H9 (cell line): ENCODE measurements at regions not wholly inside any gene's neighbourhood (a gene's known extent, or its start where the extent isn't known, plus 50 kb on each side); places are given as distances from the start of the nearest gene placed in this dataset.

ENCODE experiments used
- DNase-seq: peaks from one replicate; pipeline ENCODE4 v3.0.0-alpha.2; 2017
- H2AFZ ChIP-seq: one replicate; pipeline ENCODE4 v1.6.1; 2013; ENCODE audit warnings: mild to moderate bottlenecking, low read length, control low read depth, moderate library complexity
- H2AK5ac ChIP-seq: 2 replicates; pipeline ENCODE4 v1.6.1; 2013; ENCODE audit warnings: low read length, control low read depth, mixed read lengths; ENCODE audit not compliant: insufficient read length
- H2BK120ac ChIP-seq: one replicate; pipeline ENCODE4 v1.6.1; 2013; ENCODE audit warnings: low read depth, mild to moderate bottlenecking, low read length, control low read depth, inconsistent platforms; ENCODE audit not compliant: poor library complexity, severe bottlenecking
- H2BK12ac ChIP-seq: 2 replicates; pipeline ENCODE4 v1.6.1; 2013; ENCODE audit warnings: low read length, control low read depth, mixed read lengths, low read depth; ENCODE audit not compliant: insufficient read length
- H2BK15ac ChIP-seq: 2 replicates; pipeline ENCODE4 v1.6.1; 2013; ENCODE audit warnings: low read depth, low read length, control low read depth
- H2BK20ac ChIP-seq: one replicate; pipeline ENCODE4 v1.6.1; 2013; ENCODE audit warnings: low read depth, mild to moderate bottlenecking, low read length, control low read depth, inconsistent platforms; ENCODE audit not compliant: poor library complexity, severe bottlenecking
- H2BK5ac ChIP-seq: 2 replicates; pipeline ENCODE4 v1.6.1; 2013; ENCODE audit warnings: low read length, control low read depth, mixed read lengths; ENCODE audit not compliant: insufficient read length
- H3K14ac ChIP-seq: 2 replicates; pipeline ENCODE4 v1.6.1; 2013; ENCODE audit warnings: low read length, control low read depth; ENCODE audit not compliant: insufficient read depth
- H3K18ac ChIP-seq: 2 replicates; pipeline ENCODE4 v1.6.1; 2013; ENCODE audit warnings: low read depth, mild to moderate bottlenecking, mixed read lengths, low read length, control low read depth; ENCODE audit not compliant: insufficient read length
- H3K23ac ChIP-seq: 2 replicates; pipeline ENCODE4 v1.6.1; 2013; ENCODE audit warnings: low read length, control low read depth, mixed read lengths, low read depth; ENCODE audit not compliant: insufficient read length
- H3K23me2 ChIP-seq: 2 replicates; pipeline ENCODE4 v1.6.1; 2013; ENCODE audit warnings: low read depth, mild to moderate bottlenecking, mixed read lengths, low read length, control low read depth; ENCODE audit not compliant: insufficient read length, poor library complexity, severe bottlenecking
- H3K27ac ChIP-seq: 2 replicates; pipeline ENCODE4 v1.5.1; 2013; ENCODE audit warnings: low read length, control low read depth, mixed read lengths, low read depth; ENCODE audit not compliant: insufficient read length
- H3K27me3 ChIP-seq: 2 replicates; pipeline ENCODE4 v1.6.1; 2013; ENCODE audit warnings: low read length, control low read depth, inconsistent platforms; ENCODE audit not compliant: insufficient read depth
- H3K4ac ChIP-seq: 2 replicates; pipeline ENCODE4 v1.6.1; 2013; ENCODE audit warnings: low read depth, mild to moderate bottlenecking, control low read depth, inconsistent platforms, low read length, moderate library complexity
- H3K4me1 ChIP-seq: 2 replicates; pipeline ENCODE4 v1.6.1; 2013; ENCODE audit warnings: low read length, control low read depth, inconsistent platforms; ENCODE audit not compliant: insufficient read depth
- H3K4me2 ChIP-seq: 2 replicates; pipeline ENCODE4 v1.6.1; 2013; ENCODE audit warnings: low read length, control low read depth, mixed read lengths; ENCODE audit not compliant: insufficient read length, insufficient read depth
- H3K56ac ChIP-seq: 2 replicates; pipeline ENCODE4 v1.6.1; 2013; ENCODE audit warnings: low read depth, mild to moderate bottlenecking, mixed read lengths, low read length, control low read depth; ENCODE audit not compliant: insufficient read length
- H3K79me1 ChIP-seq: 2 replicates; pipeline ENCODE4 v1.6.1; 2013; ENCODE audit warnings: low read depth, mild to moderate bottlenecking, moderate library complexity, low read length, control low read depth, inconsistent platforms; ENCODE audit not compliant: insufficient read depth, poor library complexity, severe bottlenecking
- H3K79me2 ChIP-seq: 2 replicates; pipeline ENCODE4 v1.6.1; 2013; ENCODE audit warnings: low read length, control low read depth, inconsistent platforms; ENCODE audit not compliant: insufficient read depth
- H3K9ac ChIP-seq: 2 replicates; pipeline ENCODE4 v1.6.1; 2013; ENCODE audit warnings: low read length, control low read depth, mixed read lengths; ENCODE audit not compliant: insufficient read length; ENCODE audit errors: extremely low read depth
- H3K9me3 ChIP-seq: one replicate; pipeline ENCODE4 v1.6.1; 2013; ENCODE audit warnings: low read depth, low read length, inconsistent platforms; ENCODE audit not compliant: control insufficient read depth
- H3T11ph ChIP-seq: one replicate; pipeline ENCODE4 v1.6.1; 2013; ENCODE audit warnings: mild to moderate bottlenecking, low read length, control low read depth, inconsistent platforms
- H4K20me1 ChIP-seq: one replicate; pipeline ENCODE4 v1.6.1; 2013; ENCODE audit not compliant: control insufficient read depth, insufficient read length, insufficient read depth
- H4K5ac ChIP-seq: 2 replicates; pipeline ENCODE4 v1.6.1; 2013; ENCODE audit warnings: low read depth, mild to moderate bottlenecking, mixed read lengths, low read length, control low read depth; ENCODE audit not compliant: insufficient read length
- H4K8ac ChIP-seq: replicated peaks from 2 replicates; pipeline ENCODE4 v1.6.1; 2013; ENCODE audit warnings: low read length, control low read depth, mixed read lengths, low read depth; ENCODE audit not compliant: insufficient read length
- H4K91ac ChIP-seq: 2 replicates; pipeline ENCODE4 v1.6.1; 2013; ENCODE audit warnings: low read depth, mild to moderate bottlenecking, moderate library complexity, mixed read lengths, low read length, control low read depth; ENCODE audit not compliant: insufficient read length
- H3K27ac Mint-ChIP-seq, 3 experiments: 2 replicates in 2 of 3; 3 replicates in 1 of 3; pipeline ENCODE4 v1.8.0; 2020 to 2021; ENCODE audit warnings: mixed read lengths in 3 of 3, mild to moderate bottlenecking in 1 of 3, moderate library complexity in 1 of 3
- H3K27me3 Mint-ChIP-seq: 2 replicates; pipeline ENCODE4 v1.8.0; 2021; ENCODE audit warnings: low read depth, mild to moderate bottlenecking, moderate library complexity, mixed read lengths
- H3K36me3 Mint-ChIP-seq, 3 experiments: 2 replicates in 2 of 3; 3 replicates in 1 of 3; pipeline ENCODE4 v1.8.0; 2020 to 2021; ENCODE audit warnings: low read depth in 3 of 3, mixed read lengths in 3 of 3; ENCODE audit not compliant: insufficient read depth in 1 of 3
- H3K4me1 Mint-ChIP-seq, 2 experiments: 2 replicates each; pipeline ENCODE4 v1.8.0; 2020; ENCODE audit warnings: mixed read lengths in 2 of 2
- H3K4me3 Mint-ChIP-seq, 2 experiments: 2 replicates in 1 of 2; 3 replicates in 1 of 2; pipeline ENCODE4 v1.8.0; 2020 to 2021; ENCODE audit warnings: mild to moderate bottlenecking in 2 of 2, mixed read lengths in 2 of 2, moderate library complexity in 1 of 2
- H3K9me3 Mint-ChIP-seq, 2 experiments: 2 replicates in 1 of 2; 3 replicates in 1 of 2; pipeline ENCODE4 v1.8.0; 2020; ENCODE audit warnings: mild to moderate bottlenecking in 2 of 2, mixed read lengths in 2 of 2, moderate library complexity in 1 of 2
- WGBS: extraction: QIAGEN DNeasy Blood & Tissue Kit; methylation state at CpG from one replicate; pipeline ENCODE4 v1.1.7; 2013; ENCODE audit warnings: missing lambda C conversion rate, low lambda C conversion rate, mixed read lengths; ENCODE audit not compliant: insufficient read length; ENCODE audit errors: extremely low coverage; 5-methylcytosine and 5-hydroxymethylcytosine counted together
- TF ChIP-seq, protein P1 (sequence below): fragments of 200-600 bp; sonication (generic); conservative IDR thresholded peaks from 3 replicates; pipeline ENCODE4 v1.8.0; 2021; ENCODE audit warnings: antibody characterized with exemption, mild to moderate bottlenecking

DNA sequence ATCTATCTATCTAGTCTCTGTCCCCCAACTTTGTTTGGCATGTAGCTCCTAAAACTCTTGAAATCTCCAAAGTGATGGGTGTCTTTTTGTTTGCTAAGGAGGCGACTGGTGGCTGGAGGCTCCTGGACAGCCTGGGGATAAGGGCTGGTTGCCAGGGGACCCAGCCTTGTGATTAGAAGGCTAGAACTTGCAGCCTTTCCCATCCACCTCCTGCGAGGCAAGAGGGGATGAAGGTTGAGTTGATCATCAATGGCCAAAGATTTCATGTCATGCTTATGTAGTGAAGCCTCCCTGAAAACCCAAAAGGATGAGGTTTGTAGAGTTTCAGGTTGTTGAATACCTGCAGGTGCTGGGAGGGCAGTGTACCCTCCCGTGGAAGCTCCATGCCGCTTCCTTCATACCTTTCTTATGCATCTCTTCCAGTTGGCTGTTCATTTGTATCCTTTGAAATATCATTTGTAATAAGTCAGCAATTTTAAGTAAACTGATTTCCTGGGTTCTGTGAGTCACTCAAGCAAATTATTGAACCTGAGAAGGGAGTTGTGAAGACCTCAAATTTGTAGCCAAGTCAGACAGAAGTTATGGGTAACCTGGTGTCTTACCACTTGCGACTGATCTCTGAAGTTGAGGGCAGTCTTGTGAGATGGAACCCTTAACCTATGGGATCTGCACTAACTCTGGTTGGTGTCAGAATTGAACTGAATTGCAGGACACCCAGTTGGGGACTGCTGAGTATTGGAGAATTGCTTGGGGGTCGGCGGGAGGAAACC is 202.4 kb downstream of the SEC14L1 start:
- WGBS = no CpG with 5 or more reads among the region's 7 CpGs
- Histone ChIP-seq H2BK120ac (no peak overlapping the region), H4K20me1 (no peaks in the 10 kb centered on the region)

More for the DNA sequence above, 202.4 kb downstream of the SEC14L1 start:
- no peak overlapping the region for H3K4me3 Mint-ChIP-seq
- Histone ChIP-seq H3K4me2 (no peak overlapping the region), H3K23me2 (no peaks in the 10 kb centered on the region), H3K4me1 (no peaks in the 10 kb centered on the region), H4K91ac (no peak overlapping the region), H3K23ac (no peak overlapping the region), H3T11ph (no peak overlapping the region), H3K18ac (no peak overlapping the region), H4K5ac (no peak overlapping the region), H2AFZ (no peak overlapping the region), H4K8ac (no peak overlapping the region), H3K79me1 (no peaks in the 10 kb centered on the region), H3K4ac (no peak overlapping the region), H3K27me3 (no peaks in the 10 kb centered on the region), H2BK15ac (no peak overlapping the region), H3K79me2 (no peaks in the 10 kb centered on the region), H3K14ac (no peak overlapping the region), H3K56ac (no peak overlapping the region), H3K27ac (no peak overlapping the region), H2BK12ac (no peak overlapping the region), H2BK20ac (no peak overlapping the region), H3K9me3 (no peaks in the 10 kb centered on the region), H2BK5ac (no peak overlapping the region), H3K9ac (no peak overlapping the region), H2AK5ac (no peak overlapping the region)
- H3K27ac Mint-ChIP-seq = no peak overlapping the region
- no peaks in the 10 kb centered on the region for H3K27me3 Mint-ChIP-seq
- no peaks in the 10 kb centered on the region for H3K4me1 Mint-ChIP-seq
- peaks cover 9 to 10% of the 10 kb centered on the region in 2 experiments for H3K9me3 Mint-ChIP-seq
- TF ChIP-seq, protein P1, sequence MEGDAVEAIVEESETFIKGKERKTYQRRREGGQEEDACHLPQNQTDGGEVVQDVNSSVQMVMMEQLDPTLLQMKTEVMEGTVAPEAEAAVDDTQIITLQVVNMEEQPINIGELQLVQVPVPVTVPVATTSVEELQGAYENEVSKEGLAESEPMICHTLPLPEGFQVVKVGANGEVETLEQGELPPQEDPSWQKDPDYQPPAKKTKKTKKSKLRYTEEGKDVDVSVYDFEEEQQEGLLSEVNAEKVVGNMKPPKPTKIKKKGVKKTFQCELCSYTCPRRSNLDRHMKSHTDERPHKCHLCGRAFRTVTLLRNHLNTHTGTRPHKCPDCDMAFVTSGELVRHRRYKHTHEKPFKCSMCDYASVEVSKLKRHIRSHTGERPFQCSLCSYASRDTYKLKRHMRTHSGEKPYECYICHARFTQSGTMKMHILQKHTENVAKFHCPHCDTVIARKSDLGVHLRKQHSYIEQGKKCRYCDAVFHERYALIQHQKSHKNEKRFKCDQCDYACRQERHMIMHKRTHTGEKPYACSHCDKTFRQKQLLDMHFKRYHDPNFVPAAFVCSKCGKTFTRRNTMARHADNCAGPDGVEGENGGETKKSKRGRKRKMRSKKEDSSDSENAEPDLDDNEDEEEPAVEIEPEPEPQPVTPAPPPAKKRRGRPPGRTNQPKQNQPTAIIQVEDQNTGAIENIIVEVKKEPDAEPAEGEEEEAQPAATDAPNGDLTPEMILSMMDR = no peak
- peaks cover 8 to 14% (median 11%) of the 10 kb centered on the region in 3 experiments for H3K36me3 Mint-ChIP-seq
- DNase-seq = no peak
